ENCODE measurements at regions not wholly inside any gene's neighbourhood (a gene's known extent, or its start where the extent isn't known, plus 50 kb on each side); places are given as distances from the start of the nearest gene placed in this dataset.
"Not testable (repeated sequence)": the region's sequence is repeated elsewhere in the genome, so short reads cannot be mapped to it uniquely, and the experiment has no call there.

DNA sequence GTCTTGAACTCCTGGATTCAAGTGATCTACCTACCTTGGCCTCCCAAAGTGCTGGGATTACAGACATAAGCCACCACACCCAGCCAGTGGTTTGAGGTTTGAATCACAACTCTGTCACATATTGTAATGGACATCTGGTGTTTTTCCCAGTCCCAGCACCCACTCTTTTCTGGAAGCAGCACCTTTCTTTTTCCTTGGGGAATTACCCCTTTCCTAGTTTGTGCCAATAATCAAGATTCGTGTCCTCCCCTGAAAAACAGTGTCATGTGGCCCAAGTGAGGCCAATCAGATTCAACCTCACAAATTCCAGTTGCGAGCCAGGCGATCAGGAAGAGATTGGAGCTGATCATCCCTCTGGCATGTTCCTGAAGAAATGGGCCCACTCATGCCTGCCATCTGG is 71.7 kb upstream of the SGK1 start:
- Histone ChIP-seq H3K27ac (ENCODE audit: insufficient read depth, low read depth, low read length, poor library complexity, severe bottlenecking) (no peak overlapping the region), H3K27me3 (ENCODE audit: control insufficient read depth, insufficient read depth, low read length, poor library complexity, severe bottlenecking) (no peaks in the 10 kb centered on the region), H3K4me1 (ENCODE audit: control insufficient read depth, insufficient read depth, low read length) (no peaks in the 10 kb centered on the region), H3K4me3 (ENCODE audit: insufficient read depth, low read depth, low read length) (no peak overlapping the region), H3K36me3 (ENCODE audit: control insufficient read depth, insufficient read depth, low read length) (no peaks in the 10 kb centered on the region), H3K9me3 (ENCODE audit: control insufficient read depth, low read length) (no peaks in the 10 kb centered on the region)
- 90 to 96% methylated on average over 3 of the region's 3 CpGs for WGBS, 2 experiments

DNA sequence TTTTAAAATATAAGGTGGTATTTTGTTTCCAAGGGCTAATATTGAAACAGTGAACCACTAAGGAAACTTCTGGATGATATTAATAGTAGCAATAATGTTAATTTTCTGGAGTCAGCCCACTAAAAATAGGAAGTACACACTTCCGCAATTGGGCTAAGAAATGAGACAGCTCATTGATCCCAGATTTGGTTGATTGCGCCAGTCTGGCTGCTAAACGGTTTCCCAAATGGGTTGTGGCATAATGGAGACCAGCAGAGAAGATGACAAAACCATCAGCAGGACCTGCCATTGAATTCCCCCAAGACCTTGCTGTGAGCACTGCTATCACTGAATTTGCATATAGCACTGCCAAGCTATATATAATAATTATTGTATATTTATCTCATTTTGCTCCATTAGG is 71.2 kb upstream of the SGK1 start:
- no peak overlapping the region for H3K4me3 ChIP-seq (ENCODE audit: insufficient read depth, low read depth, low read length)
- no peaks in the 10 kb centered on the region for H3K36me3 ChIP-seq (ENCODE audit: control insufficient read depth, insufficient read depth, low read length)
- H3K4me1 ChIP-seq (ENCODE audit: control insufficient read depth, insufficient read depth, low read length): no peaks in the 10 kb centered on the region
- no peaks in the 10 kb centered on the region for H3K9me3 ChIP-seq (ENCODE audit: control insufficient read depth, low read length)
- H3K27ac ChIP-seq (ENCODE audit: insufficient read depth, low read depth, low read length, poor library complexity, severe bottlenecking): no peak overlapping the region
- H3K27me3 ChIP-seq (ENCODE audit: control insufficient read depth, insufficient read depth, low read length, poor library complexity, severe bottlenecking): no peaks in the 10 kb centered on the region
- 93 to 94% methylated on average over 3 of the region's 3 CpGs for WGBS, 2 experiments

DNA sequence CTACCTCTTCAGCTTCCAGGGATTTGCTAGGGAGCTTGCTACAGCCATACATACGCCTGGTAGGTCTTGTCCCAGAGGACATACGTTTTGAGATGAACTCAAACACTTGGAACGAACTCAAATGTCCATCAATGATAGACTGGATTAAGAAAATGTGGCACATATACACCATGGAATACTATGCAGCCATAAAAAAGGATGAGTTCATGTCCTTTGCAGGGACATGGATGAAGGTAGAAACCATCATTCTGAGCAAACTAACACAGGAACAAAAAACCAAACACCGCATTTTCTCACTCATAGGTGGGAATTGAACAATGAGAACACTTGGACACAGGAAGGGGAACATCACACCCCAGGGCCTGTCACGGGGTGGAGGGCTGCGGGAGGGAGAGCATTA is 68.6 kb upstream of the SGK1 start:
- H3K4me3 ChIP-seq (ENCODE audit: insufficient read depth, low read depth, low read length); H3K36me3 ChIP-seq (ENCODE audit: control insufficient read depth, insufficient read depth, low read length); H3K27ac ChIP-seq (ENCODE audit: insufficient read depth, low read depth, low read length, poor library complexity, severe bottlenecking); H3K27me3 ChIP-seq (ENCODE audit: control insufficient read depth, insufficient read depth, low read length, poor library complexity, severe bottlenecking); H3K4me1 ChIP-seq (ENCODE audit: control insufficient read depth, insufficient read depth, low read length); H3K9me3 ChIP-seq (ENCODE audit: control insufficient read depth, low read length): not testable (repeated sequence)
- 84 to 94% methylated on average over 5 of the region's 6 CpGs for WGBS, 2 experiments

DNA sequence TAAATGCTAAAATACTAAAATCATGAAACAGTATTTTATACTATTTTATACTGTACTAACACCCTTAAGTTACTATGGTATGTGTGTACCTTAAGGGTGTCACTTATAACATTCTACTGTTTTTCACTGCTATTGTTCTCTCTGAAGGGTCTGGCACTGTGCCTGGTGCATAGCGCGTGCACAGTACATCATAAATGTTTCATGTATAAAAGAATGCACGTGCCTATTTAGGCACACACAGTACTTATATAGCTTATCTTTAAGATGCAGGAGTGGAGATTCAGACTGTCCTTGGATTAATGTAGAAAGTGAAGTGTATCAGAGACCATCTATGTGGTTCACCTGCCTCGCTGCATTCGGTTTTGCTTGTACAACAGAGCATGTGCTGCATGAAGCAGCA is 64.0 kb upstream of the SGK1 start:
- Histone ChIP-seq H3K27me3 (ENCODE audit: control insufficient read depth, insufficient read depth, low read length, poor library complexity, severe bottlenecking) (no peaks in the 10 kb centered on the region), H3K4me3 (ENCODE audit: insufficient read depth, low read depth, low read length) (no peak overlapping the region), H3K4me1 (ENCODE audit: control insufficient read depth, insufficient read depth, low read length) (no peaks in the 10 kb centered on the region), H3K36me3 (ENCODE audit: control insufficient read depth, insufficient read depth, low read length) (no peaks in the 10 kb centered on the region), H3K9me3 (ENCODE audit: control insufficient read depth, low read length) (no peaks in the 10 kb centered on the region), H3K27ac (ENCODE audit: insufficient read depth, low read depth, low read length, poor library complexity, severe bottlenecking) (no peak overlapping the region)
- 96 to 97% methylated on average over 5 of the region's 5 CpGs for WGBS, 2 experiments

DNA sequence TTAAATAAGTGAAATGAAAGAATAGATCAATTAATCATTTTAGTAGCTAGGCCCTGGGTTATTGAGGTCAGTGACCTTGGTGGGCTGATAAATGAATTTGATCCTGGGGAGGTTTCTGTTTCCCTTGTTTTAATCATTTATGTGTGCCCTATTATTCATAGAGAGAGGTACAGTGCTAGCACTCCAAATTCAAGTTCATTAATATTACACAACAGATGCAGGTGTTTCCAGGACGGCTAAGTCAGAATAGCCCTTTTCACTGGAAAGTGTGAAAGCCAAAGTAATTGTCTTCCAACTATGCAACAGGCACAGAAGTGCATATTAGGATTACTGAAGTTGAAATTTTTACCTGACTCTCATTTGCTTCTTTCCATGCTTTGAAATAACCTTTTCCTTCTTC is 61.7 kb upstream of the SGK1 start:
- WGBS, 2 experiments: 75 to 83% methylated on average over 1 of the region's 1 CpG
- Histone ChIP-seq H3K27ac (ENCODE audit: insufficient read depth, low read depth, low read length, poor library complexity, severe bottlenecking) (no peak overlapping the region), H3K27me3 (ENCODE audit: control insufficient read depth, insufficient read depth, low read length, poor library complexity, severe bottlenecking) (no peaks in the 10 kb centered on the region), H3K4me3 (ENCODE audit: insufficient read depth, low read depth, low read length) (no peak overlapping the region), H3K36me3 (ENCODE audit: control insufficient read depth, insufficient read depth, low read length) (no peaks in the 10 kb centered on the region), H3K9me3 (ENCODE audit: control insufficient read depth, low read length) (no peaks in the 10 kb centered on the region), H3K4me1 (ENCODE audit: control insufficient read depth, insufficient read depth, low read length) (no peaks in the 10 kb centered on the region)

DNA sequence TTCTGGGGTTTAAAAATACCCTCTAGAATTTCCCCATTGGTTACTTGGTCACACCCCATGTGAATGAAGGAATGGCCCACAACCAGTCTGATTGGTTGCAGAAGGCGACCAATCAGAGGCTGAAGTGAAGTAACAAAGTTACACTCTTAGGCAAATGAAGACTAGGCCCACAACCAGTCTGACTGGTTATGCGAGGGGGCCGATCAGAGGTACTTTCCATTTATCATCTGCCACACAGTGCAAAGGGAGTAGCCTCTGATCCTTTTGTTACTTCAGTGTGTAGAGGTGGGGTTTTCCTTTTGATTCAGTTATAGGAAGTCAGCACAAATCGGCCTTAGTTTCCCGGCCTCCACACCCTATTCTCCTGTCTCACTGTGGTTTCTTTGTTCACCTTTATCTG is 61.2 kb upstream of the SGK1 start:
- WGBS, 2 experiments: 83 to 97% methylated on average over 4 to 5 of the region's 5 CpGs
- H3K27ac ChIP-seq (ENCODE audit: insufficient read depth, low read depth, low read length, poor library complexity, severe bottlenecking): no peak overlapping the region

DNA sequence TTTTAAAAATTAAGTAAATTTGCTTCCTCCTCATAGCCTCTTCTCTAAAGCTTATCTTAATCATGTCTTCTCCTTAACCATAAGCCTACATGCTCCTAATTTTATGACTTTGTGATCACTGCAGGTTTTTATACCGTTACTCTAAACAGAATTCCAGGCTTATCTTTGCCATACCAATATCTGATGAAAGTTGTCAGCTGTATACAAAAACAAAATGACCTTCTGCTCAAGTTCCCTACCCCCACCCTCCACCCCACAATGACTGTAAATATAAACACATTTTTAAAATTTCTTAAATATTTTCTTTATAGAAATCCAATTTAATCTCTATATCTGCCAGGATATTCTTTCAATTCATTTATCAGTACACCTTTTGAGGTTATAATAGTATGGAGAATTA is 60.5 kb upstream of the SGK1 start:
- Histone ChIP-seq H3K27me3 (ENCODE audit: control insufficient read depth, insufficient read depth, low read length, poor library complexity, severe bottlenecking) (no peaks in the 10 kb centered on the region), H3K9me3 (ENCODE audit: control insufficient read depth, low read length) (no peaks in the 10 kb centered on the region), H3K27ac (ENCODE audit: insufficient read depth, low read depth, low read length, poor library complexity, severe bottlenecking) (no peak overlapping the region), H3K4me3 (ENCODE audit: insufficient read depth, low read depth, low read length) (no peak overlapping the region), H3K36me3 (ENCODE audit: control insufficient read depth, insufficient read depth, low read length) (no peaks in the 10 kb centered on the region), H3K4me1 (ENCODE audit: control insufficient read depth, insufficient read depth, low read length) (no peaks in the 10 kb centered on the region)
- 88 to 95% methylated on average over 1 of the region's 1 CpG for WGBS, 2 experiments

More for the DNA sequence above, 61.2 kb upstream of the SGK1 start:
- Histone ChIP-seq H3K36me3 (ENCODE audit: control insufficient read depth, insufficient read depth, low read length) (no peaks in the 10 kb centered on the region), H3K9me3 (ENCODE audit: control insufficient read depth, low read length) (no peaks in the 10 kb centered on the region), H3K4me1 (ENCODE audit: control insufficient read depth, insufficient read depth, low read length) (no peaks in the 10 kb centered on the region), H3K27me3 (ENCODE audit: control insufficient read depth, insufficient read depth, low read length, poor library complexity, severe bottlenecking) (no peaks in the 10 kb centered on the region), H3K4me3 (ENCODE audit: insufficient read depth, low read depth, low read length) (no peak overlapping the region)

DNA sequence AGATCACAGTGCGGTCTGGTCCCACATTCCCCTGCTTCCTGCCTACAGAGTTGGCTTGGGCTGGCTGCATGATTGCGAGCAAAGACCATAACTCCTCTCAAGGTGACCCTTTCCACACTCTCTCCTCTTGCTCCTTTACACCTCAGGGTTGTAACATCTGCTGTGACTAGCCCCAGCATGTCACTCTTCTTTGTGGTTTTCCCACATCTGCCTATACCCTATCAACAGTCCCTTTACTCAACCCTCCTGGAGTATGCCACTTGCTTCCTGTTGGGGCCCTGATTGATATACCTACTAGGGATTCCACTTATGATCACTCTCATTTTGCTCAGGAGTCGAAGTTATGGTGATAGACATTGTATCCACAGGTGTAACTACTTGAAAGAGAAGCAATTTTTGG is 58.9 kb upstream of the SGK1 start:
- H3K27ac ChIP-seq (ENCODE audit: insufficient read depth, low read depth, low read length, poor library complexity, severe bottlenecking): no peak overlapping the region
- H3K9me3 ChIP-seq (ENCODE audit: control insufficient read depth, low read length): no peaks in the 10 kb centered on the region
- WGBS, 2 experiments: 89 to 93% methylated on average over 3 of the region's 3 CpGs
- H3K27me3 ChIP-seq (ENCODE audit: control insufficient read depth, insufficient read depth, low read length, poor library complexity, severe bottlenecking): no peaks in the 10 kb centered on the region
- no peaks in the 10 kb centered on the region for H3K4me1 ChIP-seq (ENCODE audit: control insufficient read depth, insufficient read depth, low read length)
- H3K36me3 ChIP-seq (ENCODE audit: control insufficient read depth, insufficient read depth, low read length): no peaks in the 10 kb centered on the region
- no peak overlapping the region for H3K4me3 ChIP-seq (ENCODE audit: insufficient read depth, low read depth, low read length)

DNA sequence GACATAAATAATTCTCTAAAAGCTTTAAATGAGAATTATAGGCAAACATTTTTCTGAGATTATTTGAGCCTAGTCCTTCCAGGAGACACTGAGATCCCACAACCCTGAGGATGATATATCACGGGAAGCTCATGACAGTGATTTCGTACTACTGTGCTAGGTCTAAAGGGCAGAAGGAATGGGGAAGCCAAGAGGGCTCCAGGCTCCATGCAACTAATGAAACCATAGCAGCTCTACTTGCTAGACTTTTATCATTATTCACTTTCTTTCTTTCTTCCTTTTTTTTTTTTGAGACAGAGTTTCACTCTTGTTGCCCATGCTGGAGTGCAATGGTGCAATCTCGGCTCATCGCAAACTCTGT is 57.3 kb upstream of the SGK1 start:
- Histone ChIP-seq H3K27ac (ENCODE audit: insufficient read depth, low read depth, low read length, poor library complexity, severe bottlenecking) (no peak overlapping the region), H3K4me3 (ENCODE audit: insufficient read depth, low read depth, low read length) (no peak overlapping the region), H3K36me3 (ENCODE audit: control insufficient read depth, insufficient read depth, low read length) (no peaks in the 10 kb centered on the region), H3K4me1 (ENCODE audit: control insufficient read depth, insufficient read depth, low read length) (no peaks in the 10 kb centered on the region), H3K9me3 (ENCODE audit: control insufficient read depth, low read length) (no peaks in the 10 kb centered on the region), H3K27me3 (ENCODE audit: control insufficient read depth, insufficient read depth, low read length, poor library complexity, severe bottlenecking) (no peaks in the 10 kb centered on the region)
- WGBS, 2 experiments: 97 to 99% methylated on average over 4 of the region's 4 CpGs

DNA sequence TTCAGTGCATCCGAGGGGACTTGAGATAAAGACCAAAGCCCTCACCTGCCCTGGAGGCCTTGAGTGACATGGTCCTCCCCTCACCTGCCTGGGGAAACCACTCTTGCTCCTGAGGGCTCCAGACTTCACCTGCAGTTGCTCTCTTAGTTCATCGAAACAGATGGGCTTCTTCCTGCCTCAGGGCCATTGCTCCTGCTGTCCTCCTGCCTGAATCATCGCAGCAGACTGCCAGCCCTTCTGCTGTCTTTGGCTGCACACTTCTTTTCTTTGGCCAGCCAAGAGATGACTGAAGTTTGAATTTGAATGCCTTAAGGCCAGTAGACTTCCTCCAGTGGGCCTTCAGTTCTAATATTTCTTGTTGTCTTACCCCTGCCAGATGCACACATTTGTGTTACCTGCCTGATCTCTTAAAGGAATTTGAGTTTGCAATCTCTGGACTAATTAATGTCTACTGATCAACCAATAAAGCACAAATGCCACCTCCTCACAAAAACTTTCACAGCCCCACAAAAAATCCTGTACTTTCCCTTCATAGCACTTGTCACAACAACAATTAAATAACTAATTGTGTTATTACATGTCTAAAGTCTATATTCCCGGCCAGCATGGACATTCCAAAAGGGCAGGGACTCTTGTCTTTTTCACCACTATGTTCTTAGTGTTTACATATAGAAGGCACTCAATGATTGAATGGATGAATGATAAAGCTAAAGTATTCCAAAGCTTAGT is 56.7 kb upstream of the SGK1 start:
- Histone ChIP-seq H3K4me1 (ENCODE audit: control insufficient read depth, insufficient read depth, low read length) (no peaks in the 10 kb centered on the region), H3K9me3 (ENCODE audit: control insufficient read depth, low read length) (no peaks in the 10 kb centered on the region), H3K27me3 (ENCODE audit: control insufficient read depth, insufficient read depth, low read length, poor library complexity, severe bottlenecking) (no peaks in the 10 kb centered on the region), H3K27ac (ENCODE audit: insufficient read depth, low read depth, low read length, poor library complexity, severe bottlenecking) (no peak overlapping the region), H3K4me3 (ENCODE audit: insufficient read depth, low read depth, low read length) (no peak overlapping the region), H3K36me3 (ENCODE audit: control insufficient read depth, insufficient read depth, low read length) (no peaks in the 10 kb centered on the region)
- 81 to 83% methylated on average over 3 to 4 of the region's 4 CpGs for WGBS, 2 experiments

DNA sequence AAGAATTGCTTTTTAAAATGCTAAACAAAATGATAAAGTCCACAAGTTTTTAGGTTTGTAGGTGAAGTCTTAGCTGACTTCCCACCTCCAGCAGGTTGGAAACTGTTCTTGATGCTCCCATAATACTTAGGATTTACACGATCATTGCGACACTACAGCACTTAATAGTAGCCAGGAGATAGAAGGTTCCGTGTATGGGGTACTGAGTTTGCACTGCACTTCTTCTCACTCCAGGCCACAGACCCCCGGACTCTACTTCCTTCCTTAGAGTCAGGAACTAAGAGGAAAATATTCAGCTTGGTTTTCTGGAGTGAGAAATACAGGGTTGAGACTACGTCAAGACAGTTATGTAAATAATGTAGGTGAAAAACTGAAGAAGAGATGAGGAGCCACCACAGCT is 56.1 kb upstream of the SGK1 start:
- Histone ChIP-seq H3K27ac (ENCODE audit: insufficient read depth, low read depth, low read length, poor library complexity, severe bottlenecking) (no peak overlapping the region), H3K4me3 (ENCODE audit: insufficient read depth, low read depth, low read length) (no peak overlapping the region), H3K36me3 (ENCODE audit: control insufficient read depth, insufficient read depth, low read length) (no peaks in the 10 kb centered on the region), H3K27me3 (ENCODE audit: control insufficient read depth, insufficient read depth, low read length, poor library complexity, severe bottlenecking) (no peaks in the 10 kb centered on the region), H3K9me3 (ENCODE audit: control insufficient read depth, low read length) (no peaks in the 10 kb centered on the region), H3K4me1 (ENCODE audit: control insufficient read depth, insufficient read depth, low read length) (no peaks in the 10 kb centered on the region)
- 88 to 90% methylated on average over 5 of the region's 5 CpGs for WGBS, 2 experiments

Data from ectodermal cell (in vitro differentiated cells).